SHP77 (cell line): ENCODE measurements at regions not wholly inside any gene's neighbourhood (a gene's known extent, or its start where the extent isn't known, plus 50 kb on each side); places are given as distances from the start of the nearest gene placed in this dataset.
"Not testable (repeated sequence)": the region's sequence is repeated elsewhere in the genome, so short reads cannot be mapped to it uniquely, and the experiment has no call there.

Experiments
- DNase-seq, 2 experiments: peaks; one replicate each; lab custom pipeline; 2025; lab: John Stamatoyannopoulos, UW

DNA sequence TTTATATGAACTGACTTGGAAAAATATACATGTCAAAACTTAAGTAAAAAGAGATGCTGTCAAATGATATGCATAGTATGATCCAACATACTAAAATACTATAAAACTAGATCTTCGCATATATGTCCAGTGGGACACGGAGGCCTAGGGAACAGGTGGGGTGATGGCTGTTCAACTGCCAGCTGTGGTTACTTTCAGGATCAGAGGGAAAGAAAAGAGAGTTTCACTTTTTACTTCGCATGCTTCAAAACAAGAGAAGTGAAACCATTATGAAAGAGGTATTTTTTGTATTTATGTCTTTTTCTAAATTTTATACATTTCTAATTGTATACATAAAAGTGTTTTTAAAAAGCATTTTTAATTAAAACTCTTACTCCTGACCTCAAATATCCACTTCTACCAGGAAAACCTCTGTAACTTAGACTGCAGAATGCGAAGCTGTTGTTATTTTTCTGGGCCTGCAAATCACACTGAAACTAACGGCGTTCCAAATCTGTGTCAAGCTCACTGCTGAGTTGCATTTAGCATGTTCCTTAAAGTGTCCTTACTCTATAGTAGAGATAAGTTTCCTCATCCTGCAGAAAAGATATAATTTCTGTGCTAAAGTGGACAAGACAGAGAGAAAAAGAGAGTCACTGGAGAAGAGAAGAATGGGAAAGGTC lies 97.8 kb upstream of the SLC35G4 start:
- no peak for DNase-seq

DNA sequence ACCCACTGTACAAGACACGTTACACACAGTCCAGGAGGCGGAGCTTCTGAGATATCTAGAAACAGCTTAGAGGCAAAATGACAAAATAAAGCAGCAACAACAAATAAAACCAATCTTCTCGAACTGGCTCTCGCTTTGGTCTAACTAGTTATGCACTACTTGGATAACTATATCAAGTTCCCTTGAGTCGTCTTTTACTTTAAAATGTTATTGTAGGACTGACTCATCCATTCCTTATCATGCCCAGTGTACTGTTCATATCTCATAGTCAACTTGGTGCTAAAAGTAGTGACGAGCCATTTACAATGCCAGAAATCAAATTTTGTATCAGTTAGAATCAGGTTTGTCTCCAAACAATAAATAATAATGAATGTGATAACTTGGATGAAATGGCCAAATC lies 102.5 kb upstream of the SLC35G4 start:
- DNase-seq, result no peak

DNA sequence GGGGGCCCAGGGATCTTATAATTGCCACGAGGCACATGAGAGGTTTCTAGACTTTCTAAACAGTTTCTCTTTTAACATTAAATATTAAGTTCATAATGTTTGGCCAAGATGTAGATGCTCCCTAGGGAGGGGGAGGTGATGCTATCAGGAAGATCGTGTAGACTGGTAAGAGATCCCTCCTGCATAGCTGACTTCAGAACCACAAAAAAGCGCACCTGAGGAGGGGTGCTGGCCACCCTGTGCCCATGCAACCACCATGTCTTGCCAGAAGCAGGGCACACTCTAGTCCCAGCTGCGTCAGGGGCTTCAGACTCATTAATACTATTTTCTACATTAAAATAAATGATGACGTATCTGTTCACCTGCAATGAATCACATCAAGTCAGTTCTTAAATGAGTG lies 103.4 kb upstream of the SLC35G4 start:
- DNase-seq, result no peak

DNA sequence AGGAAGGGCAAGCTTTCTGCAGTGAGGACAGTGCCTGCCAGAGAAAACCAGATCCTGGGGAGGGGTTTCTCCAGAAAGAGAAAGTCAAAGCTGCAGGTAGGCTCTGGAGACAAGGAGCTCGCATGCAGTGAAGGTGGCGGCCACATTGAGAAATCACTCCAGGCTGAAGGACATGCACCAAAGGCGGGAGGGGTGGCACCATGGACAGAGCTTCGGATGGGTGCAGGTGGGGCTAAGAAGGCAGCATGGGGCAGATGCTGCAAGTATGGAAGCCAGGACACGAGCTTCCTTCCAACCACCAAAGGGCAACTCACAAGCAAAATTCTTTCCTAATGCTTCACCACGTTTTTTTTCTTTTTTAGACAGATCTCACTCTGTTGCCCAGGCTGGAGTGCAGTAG lies 104.4 kb upstream of the SLC35G4 start:
- no peak for DNase-seq

DNA sequence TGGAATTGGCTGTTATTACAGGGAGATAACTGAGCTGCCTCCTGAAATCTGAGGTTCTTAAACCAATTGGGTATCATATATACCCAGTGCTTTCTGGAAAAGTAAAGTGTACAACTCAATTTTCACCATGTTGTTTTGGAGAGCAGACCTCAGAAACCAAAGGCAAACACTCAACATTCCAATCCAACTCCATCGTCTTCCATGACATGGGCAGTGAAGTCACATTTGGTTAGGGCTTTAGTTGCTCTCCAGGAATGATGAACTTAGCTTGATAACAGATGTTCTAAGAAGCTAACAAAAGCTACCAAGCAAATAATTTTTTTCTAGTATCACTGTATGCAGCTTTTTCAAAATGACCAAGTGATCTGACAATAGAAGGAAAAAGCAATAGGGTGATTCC lies 107.0 kb upstream of the SLC35G4 start:
- no peak for DNase-seq

DNA sequence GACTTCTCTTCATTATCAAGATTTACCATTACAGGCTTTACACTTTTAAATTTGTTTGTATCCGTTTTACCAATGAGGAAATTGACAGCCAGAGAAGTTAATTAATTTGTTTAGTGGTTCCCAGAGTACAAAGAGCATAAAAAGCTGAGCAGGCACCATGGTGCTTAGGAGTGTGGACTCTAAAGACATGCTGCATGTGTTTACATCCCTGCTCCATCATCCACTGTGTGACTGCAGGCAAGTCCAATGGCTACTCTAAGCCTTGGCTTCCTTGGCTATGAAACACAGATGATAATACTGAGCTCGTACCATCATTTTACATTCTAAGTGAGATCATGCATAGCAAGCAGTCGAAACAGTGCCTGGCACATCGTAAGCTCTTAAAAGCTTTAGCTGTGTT lies 108.0 kb upstream of the SLC35G4 start:
- DNase-seq, result no peak

DNA sequence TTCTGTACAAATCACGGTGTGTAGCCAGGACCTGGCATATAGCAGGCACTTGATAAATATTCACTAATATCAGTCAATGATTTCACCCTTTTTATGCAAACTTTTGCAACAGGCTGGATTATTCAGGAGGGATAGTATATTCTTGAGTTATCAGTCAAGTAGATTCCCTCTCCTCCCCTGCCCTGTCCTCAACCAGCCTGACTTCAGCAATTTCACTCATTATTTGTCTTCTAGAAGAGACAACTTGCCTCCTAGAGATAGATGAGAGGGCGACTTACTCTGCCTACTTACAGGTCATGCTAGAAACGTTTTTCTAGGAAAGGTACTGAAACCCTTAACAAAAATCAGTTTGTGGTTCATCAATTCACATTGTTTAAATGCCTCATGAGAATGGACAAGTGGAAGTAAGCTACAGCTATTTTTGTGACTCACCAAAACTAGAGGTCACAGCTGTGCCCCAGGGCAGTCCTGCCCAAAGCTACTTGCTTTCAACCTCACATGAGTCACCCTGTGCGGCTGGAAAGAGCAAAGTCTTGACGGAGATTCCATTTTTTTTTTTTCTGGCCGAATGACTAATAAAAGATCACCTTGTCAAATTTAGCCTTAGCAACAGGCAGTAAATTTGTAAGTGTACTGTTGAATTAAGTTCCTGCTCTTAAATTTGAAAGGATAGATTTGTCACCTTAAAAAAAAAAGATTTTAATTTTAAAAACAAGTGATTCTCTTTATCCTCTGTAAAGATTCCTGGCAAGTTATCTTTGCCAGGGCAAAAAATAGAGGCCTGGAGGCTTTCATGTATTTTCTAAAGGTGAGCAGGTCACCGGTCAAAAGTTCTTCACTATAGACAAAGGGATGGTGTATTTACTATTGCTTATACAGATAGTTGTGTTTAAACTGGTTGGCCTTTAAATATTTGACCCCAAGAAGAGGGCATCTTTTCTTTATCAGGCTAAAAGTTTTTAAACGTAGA lies 109.0 kb upstream of the SLC35G4 start:
- no peak for DNase-seq

DNA sequence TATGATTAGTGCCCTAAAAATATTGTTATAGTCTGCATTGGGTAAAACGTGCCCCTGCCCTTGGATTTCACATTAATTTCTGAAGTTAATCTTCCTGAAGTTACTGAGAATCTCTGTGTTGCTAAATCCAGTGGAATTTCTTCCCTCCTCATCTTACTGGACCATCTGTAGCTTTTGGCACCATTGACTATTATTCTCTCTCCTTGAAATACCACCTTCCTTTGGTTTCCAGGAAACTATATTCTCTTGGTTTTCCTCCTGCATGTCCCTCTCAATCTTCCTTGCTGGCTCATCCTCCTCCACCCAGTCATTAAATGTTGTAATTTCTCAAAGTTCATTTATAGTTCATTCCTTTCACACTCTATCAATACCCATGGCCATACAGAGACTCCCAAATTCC lies 110.6 kb upstream of the SLC35G4 start:
- DNase-seq, result no peak

DNA sequence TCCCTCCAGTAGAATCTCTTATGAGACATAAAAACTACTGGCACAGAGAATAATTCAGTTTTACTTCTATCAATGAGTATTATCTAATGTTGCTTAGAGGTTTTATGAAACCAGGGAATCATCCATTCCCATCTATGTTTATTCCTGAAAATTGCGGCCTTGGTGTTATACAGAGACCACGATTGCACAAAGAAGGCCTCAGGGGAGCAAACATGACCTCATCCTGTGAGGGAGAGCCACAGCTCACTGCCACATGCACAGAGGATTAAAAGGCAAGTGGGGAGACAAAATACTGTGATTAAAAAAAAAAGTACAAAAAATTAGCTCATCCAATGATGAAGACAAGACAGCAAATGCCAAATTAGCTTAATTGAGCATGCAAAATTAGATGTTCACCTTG lies 111.8 kb upstream of the SLC35G4 start:
- DNase-seq, result no peak

DNA sequence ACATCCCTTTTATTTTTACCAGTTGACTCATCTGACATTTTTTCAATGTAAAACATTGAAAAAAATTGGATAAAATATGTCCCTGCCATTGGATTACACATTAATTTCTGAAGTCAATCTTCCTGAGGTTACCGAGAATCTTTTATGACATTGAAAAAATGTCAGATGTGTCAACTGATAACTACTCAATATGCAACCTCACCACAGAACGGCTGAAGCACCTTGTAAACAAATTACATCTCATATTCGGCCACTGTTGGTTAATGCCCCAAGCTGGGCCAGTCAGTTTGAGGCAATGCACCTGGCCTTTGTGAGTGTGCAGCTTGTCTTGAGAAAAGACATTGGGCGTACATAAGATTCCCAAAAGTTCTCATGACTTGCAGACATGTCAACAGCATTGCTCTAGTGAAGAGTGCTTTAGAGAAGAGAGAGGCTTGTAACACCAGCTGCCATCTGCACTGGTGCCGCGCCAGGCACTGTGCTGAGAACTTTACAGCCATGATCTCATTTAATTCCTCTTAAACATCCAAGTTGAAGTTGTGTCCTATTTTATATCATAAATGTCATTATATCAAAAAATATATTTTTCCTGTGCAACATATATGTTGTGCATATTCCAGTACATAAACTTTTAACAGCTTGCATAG lies 112.7 kb upstream of the SLC35G4 start:
- no peak for DNase-seq

DNA sequence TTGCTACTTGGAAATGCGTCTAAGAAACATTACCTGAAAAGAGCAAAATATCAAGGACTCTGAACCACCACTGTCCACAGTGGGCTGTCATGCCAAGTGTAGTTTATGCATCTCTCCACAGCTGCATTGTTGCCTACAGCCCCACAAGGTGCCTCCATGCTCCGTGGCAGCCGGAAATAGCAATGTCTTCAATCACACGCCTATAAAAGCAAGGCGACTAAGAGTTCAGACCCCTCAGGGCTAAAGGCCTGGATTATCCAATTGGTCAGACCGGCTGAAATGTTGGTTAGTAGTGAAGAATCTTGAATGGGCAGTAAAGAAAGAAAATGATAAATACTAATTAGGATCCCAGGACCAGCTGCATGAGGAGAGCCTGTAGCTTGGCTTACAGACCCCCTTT lies 114.0 kb upstream of the SLC35G4 start:
- DNase-seq, result no peak

DNA sequence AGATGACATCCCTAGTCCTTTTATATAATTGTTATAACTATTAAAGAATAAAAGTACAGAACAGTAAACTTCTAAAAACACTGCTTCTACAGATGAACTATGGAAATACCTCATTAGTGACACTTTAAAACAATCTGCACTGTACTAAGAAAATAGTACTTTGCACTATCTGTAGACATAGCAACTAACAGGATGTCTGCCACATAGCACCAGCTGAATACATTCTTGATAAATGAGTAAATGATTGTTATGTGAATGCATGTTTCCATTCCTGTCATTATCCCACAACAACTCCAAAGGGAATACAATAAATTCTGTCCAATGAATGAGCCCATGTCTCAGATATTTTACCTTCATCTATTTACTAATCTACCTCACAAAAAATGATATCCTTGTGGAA lies 115.3 kb upstream of the SLC35G4 start:
- DNase-seq, result no peak

DNA sequence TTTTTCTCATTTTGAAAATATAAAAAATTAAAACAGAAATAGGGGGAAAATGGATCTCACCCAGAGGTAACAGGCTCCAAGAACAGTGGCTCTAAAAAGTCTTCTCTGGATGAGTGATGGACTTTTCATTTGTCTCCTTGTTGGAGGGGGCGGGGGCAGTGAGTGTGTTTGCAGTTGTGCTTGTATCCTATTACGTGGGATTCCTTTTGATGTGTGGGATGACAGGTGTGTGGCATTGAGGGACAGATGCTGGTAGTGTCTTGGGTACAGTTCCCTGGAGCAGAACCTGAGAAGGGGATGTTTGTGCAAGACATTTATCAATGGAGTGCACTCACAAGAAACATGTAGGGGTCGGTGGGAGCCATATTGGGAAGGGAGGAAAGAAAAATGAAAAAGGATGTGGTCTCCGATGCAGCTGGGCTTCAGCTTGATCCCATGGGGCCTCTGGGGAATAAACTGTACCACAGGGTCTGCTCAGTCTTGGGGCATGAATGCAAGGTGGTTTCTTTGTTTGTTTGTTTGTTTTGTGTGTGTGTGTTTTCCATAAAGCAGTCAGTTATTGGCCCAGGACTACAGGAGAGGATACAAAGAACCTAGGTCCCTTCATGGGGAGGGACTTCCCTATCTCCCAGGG lies 120.0 kb upstream of the SLC35G4 start:
- DNase-seq, result no peak

DNA sequence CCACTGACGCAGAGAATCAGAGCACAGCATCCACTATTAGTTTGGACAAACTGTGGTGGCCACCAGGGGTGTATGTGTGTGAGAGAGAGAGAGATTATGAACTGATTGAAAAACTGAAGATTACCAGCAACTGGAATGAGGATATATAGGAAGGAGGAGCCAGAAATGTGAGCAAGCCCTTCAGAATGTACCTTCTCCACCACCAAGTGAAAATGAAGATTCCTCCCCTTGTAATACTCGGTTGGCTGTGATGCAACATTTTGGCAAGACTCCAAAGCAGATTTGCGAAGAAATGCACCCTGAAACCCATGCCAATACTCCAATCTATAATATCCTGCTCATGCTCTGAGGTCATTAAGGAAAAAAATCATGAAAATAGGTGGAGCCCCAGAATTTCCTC lies 121.2 kb upstream of the SLC35G4 start:
- no peak for DNase-seq

DNA sequence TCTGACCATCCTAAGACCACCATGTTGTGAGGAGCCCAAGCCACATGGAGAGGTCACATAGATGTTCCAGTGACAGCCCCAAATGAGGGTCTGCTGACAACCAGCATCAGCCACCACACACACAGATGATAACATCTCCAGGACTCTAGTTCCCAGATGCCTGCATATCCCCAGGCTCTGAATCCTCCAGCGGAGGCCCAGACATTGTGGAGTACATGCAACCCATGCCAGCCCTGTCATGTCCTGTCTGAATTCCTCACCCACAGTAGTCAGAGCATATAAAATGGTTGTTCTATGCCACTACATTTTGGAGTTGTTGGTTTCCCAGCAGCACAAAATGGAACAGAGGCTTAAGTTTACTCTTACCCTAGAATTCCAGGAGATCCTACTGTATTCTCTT lies 122.0 kb upstream of the SLC35G4 start:
- no peak for DNase-seq

DNA sequence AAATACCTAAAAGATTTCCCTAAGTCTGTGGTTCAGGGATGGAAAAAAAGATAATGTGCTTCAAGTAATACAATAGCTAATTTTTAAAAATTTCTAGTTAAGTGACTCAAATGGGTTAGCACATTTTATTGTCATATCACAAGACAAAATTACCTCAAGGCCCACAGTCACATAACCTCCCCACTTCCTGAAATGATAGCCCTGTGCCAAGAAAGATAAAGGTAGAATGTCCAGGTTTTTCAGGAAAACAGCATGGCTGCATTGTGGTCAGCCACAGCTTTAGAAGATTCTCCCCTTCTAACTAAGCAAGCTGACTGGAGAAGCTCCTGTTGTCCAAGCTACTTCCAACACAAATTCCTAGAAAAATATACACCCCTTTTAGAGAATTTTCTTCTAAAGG lies 127.1 kb upstream of the SLC35G4 start:
- no peak for DNase-seq

DNA sequence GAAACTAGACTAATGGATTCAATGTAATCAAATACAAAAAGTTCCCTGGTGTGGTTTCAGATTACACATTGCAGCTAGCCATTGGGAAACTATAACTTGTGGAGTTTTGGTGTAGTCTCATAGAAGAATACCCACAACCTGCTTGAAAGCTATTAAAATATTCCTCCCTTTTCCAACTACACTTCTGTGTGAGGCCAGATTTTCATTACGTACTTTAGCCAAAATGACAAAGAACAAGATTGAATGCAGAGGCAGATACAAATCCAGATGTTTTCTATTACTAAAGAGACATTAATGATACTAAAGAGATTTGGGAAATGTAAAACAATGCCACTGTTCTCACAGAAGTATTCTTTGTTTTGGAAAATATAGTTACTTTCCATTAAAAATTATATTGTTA lies 128.7 kb upstream of the SLC35G4 start:
- DNase-seq, result no peak

DNA sequence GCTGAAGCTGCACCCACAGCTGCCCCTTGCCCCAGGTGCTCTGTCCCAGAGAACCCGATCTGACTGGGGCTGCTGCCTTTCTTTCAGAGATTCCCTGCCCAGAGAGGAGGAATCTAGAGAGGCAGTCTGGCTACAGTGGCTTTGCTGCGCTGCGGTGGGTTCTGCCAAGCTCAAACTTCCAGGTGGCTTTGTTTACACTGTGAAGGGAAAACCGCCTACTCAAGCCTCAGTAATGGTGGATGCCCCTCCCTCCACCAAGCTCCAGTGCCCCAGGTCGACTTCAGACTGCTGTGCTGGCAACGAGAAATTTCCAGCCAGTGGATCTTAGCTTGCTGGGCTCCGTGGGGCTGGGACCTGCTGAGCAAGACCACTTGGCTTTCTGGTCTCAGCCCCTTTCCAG lies 130.4 kb upstream of the SLC35G4 start:
- DNase-seq, result not testable (repeated sequence)

DNA sequence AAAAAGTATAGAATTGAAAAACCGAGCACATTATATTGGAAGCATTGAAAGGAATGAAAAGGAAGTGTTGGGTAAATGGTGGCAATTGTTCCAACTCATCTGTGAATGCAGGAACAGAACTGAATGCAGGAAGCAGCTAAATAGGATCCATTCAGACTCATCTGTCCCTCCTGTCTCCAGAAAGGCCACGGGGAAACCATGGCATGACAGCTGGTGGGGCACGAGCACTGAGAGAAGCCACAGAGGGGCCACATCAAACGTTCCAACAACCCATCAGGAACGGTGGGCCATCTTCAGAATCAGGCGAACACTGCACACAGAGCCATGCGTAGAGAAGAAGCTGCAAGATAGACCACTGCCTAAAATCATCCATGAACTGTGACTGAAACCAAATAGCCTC lies 138.5 kb upstream of the SLC35G4 start:
- no peak for DNase-seq

DNA sequence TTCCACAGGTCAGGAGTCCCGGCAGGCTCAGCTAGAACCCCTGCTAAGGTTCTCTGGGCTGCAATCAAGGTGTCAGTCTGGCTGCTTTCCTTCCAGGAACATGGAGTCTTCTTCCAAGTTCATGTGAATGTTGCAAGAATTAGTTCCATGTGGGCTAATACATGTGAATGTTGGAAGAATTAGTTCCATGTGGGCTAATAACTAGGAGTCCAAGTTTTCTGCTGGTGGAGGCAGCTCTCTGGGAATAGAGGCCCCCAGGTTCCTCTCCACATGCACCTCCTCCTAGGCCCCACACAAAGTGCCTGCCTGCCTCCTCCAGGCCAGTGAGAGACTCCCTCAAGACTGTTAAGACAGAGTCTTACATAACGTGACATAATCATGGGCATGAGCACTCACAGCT lies 140.8 kb upstream of the SLC35G4 start:
- DNase-seq, result no peak

DNA sequence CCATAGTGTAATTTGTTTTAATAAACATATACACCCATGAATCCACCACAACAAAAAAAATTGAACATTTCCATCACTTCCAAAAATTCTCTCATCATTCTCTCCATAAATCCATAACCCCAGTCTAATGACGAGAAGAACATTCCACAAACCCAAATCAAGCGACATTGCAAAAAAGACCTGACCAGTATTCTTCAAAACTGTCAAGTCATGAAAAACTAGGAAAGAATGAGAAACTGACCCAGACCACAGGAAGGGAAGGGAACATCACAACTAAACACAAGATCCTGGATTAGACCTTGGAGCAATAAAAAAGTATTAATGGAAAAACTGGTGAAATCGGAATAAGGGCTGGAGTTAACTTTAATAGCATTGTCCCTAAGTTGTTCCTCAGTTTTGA lies 141.3 kb upstream of the SLC35G4 start:
- DNase-seq, result no peak

DNA sequence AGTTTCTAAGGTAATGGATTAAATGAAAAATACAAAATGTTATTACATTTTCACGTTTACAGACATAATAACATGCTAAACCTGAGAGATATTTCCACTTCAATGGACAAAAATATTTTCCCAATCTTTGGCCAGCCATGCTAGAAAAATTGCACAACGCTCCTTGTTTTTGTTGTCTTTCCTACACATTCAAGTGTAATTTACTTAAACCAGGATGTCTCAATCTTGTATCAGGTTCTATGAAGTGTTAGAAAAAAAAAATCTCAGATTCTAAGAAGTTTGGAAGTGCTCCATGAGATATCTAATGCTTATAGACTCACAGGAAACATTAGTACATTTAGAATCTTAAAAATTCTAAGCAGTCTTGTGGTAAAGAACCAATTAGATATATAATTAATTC lies 141.8 kb upstream of the SLC35G4 start:
- DNase-seq, result no peak

DNA sequence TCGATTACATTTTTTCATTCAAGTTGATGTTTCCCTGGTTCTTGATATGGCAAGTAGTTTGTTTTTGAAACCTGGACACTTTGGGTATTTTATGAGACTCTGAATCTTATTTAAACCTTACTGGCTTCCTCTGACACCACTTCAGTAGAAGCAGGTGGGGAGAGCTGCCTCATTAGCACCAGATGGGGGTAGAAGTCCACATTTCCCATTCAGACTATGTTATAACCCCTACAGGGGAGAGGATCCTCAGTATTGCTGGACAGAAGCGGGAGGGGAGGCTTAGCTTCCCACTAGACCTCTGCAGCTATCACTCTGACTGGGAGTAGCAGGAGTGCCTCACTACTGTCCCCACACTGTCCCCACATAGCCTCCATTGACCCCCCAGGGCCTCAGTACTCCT lies 145.3 kb upstream of the SLC35G4 start:
- DNase-seq, result no peak
